WTC11 (cell line): ENCODE measurements at regions not wholly inside any gene's neighbourhood (a gene's known extent, or its start where the extent isn't known, plus 50 kb on each side); places are given as distances from the start of the nearest gene placed in this dataset.

Experiments
- ATAC-seq: fragments of 200-7000 bp; cut with Tn5 transposase; 2 replicates; pipeline ENCODE4 v1.10.0; 2021; ENCODE audit warnings: mild to moderate bottlenecking, moderate library complexity
- CTCF ChIA-PET: fragments of 300-600 bp; sonication (Branson Sonifier 250); formaldehyde crosslinking; loops from one replicate; lab custom pipeline; 2021; ENCODE audit warnings: antibody characterized with exemption; lab: Charles Lee
- POLR2A ChIA-PET: fragments of 350-600 bp; sonication (Branson Sonifier 250); formaldehyde crosslinking; loops from one replicate; lab custom pipeline; 2021; ENCODE audit warnings: antibody characterized with exemption; lab: Charles Lee
- DNase-seq: peaks from one replicate; pipeline ENCODE4 v3.0.0; 2021; ENCODE audit warnings: low spot score
- H3K27ac Mint-ChIP-seq: 2 replicates; pipeline ENCODE4 v1.8.0; 2021; ENCODE audit warnings: mixed read lengths
- H3K27me3 Mint-ChIP-seq: 2 replicates; pipeline ENCODE4 v1.8.0; 2021; ENCODE audit warnings: low read depth, mild to moderate bottlenecking, moderate library complexity, mixed read lengths
- H3K36me3 Mint-ChIP-seq: 2 replicates; pipeline ENCODE4 v1.8.0; 2021; ENCODE audit warnings: mixed read lengths
- H3K4me1 Mint-ChIP-seq: 2 replicates; pipeline ENCODE4 v1.8.0; 2022; ENCODE audit warnings: mixed read lengths
- H3K4me3 Mint-ChIP-seq: 2 replicates; pipeline ENCODE4 v1.8.0; 2021; ENCODE audit warnings: mild to moderate bottlenecking, moderate library complexity, mixed read lengths
- H3K9me3 Mint-ChIP-seq: 2 replicates; pipeline ENCODE4 v1.8.0; 2021; ENCODE audit warnings: mixed read lengths
- AR ChIP-seq: fragments of 250-450 bp; sonication (Bioruptor Pico); IDR thresholded peaks from 2 replicates; pipeline ENCODE4 v1.9.0; 2021; ENCODE audit warnings: mild to moderate bottlenecking
- ATF1 ChIP-seq: sonication (generic); formaldehyde crosslinking; IDR thresholded peaks from 2 replicates; pipeline ENCODE4 v1.8.1; 2023; ENCODE audit warnings: mild to moderate bottlenecking, moderate library complexity, missing genetic modification reagents
- E2F4 ChIP-seq: sonication (generic); formaldehyde crosslinking; IDR thresholded peaks from 2 replicates; pipeline ENCODE4 v1.8.1; 2022; ENCODE audit warnings: low read depth, mild to moderate bottlenecking, moderate library complexity, missing genetic modification reagents, borderline replicate concordance
- FOXJ3 ChIP-seq: sonication (generic); formaldehyde crosslinking; IDR thresholded peaks from 2 replicates; pipeline ENCODE4 v1.9.0; 2021; ENCODE audit warnings: missing genetic modification reagents, mild to moderate bottlenecking, borderline replicate concordance
- FOXP1 ChIP-seq: sonication (generic); formaldehyde crosslinking; IDR thresholded peaks from 2 replicates; pipeline ENCODE4 v1.8.0; 2022; ENCODE audit warnings: missing genetic modification reagents, mild to moderate bottlenecking, moderate library complexity, borderline replicate concordance
- HMGA2 ChIP-seq: fragments of 250-450 bp; sonication (Bioruptor Pico); IDR thresholded peaks from 2 replicates; pipeline ENCODE4 v1.4.0; 2021; ENCODE audit warnings: mild to moderate bottlenecking, moderate library complexity
- HMGXB4 ChIP-seq: sonication (generic); formaldehyde crosslinking; IDR thresholded peaks from 2 replicates; pipeline ENCODE4 v1.8.1; 2023; ENCODE audit warnings: mild to moderate bottlenecking, moderate library complexity, missing genetic modification reagents
- JUN ChIP-seq: sonication (generic); formaldehyde crosslinking; IDR thresholded peaks from 2 replicates; pipeline ENCODE4 v1.8.0; 2023; ENCODE audit warnings: mild to moderate bottlenecking, missing genetic modification reagents
- MLX ChIP-seq: sonication (generic); formaldehyde crosslinking; IDR thresholded peaks from 2 replicates; pipeline ENCODE4 v1.8.1; 2023; ENCODE audit warnings: mild to moderate bottlenecking, missing genetic modification reagents, moderate library complexity
- MYBL2 ChIP-seq: sonication (generic); formaldehyde crosslinking; IDR thresholded peaks from 2 replicates; pipeline ENCODE4 v1.8.1; 2023; ENCODE audit warnings: mild to moderate bottlenecking, moderate library complexity, missing genetic modification reagents
- PRRX2 ChIP-seq: fragments of 250-450 bp; sonication (Bioruptor Pico); IDR thresholded peaks from 2 replicates; pipeline ENCODE4 v1.8.0; 2021; ENCODE audit warnings: mild to moderate bottlenecking
- ZMAT4 ChIP-seq: fragments of 250-450 bp; sonication (Bioruptor Pico); IDR thresholded peaks from 2 replicates; pipeline ENCODE4 v1.9.0; 2021; ENCODE audit warnings: mild to moderate bottlenecking
- ZNF423 ChIP-seq: fragments of 250-450 bp; sonication (Bioruptor Pico); IDR thresholded peaks from 2 replicates; pipeline ENCODE4 v2.1.2; 2022; ENCODE audit warnings: mild to moderate bottlenecking, moderate library complexity
- TF ChIP-seq, protein P1 (sequence below): fragments of 200-600 bp; IDR thresholded peaks from 2 replicates; pipeline ENCODE4 v1.8.0; 2022; ENCODE audit warnings: antibody characterized with exemption
- TF ChIP-seq, protein P2 (sequence below): fragments of 250-450 bp; sonication (Bioruptor Pico); IDR thresholded peaks from 2 replicates; pipeline ENCODE4 v1.9.0; 2021; ENCODE audit warnings: moderate library complexity, mild to moderate bottlenecking, inconsistent platforms, borderline replicate concordance
- TF ChIP-seq, protein P3 (sequence below): sonication (generic); formaldehyde crosslinking; IDR thresholded peaks from 2 replicates; pipeline ENCODE4 v1.8.0; 2022; ENCODE audit warnings: missing genetic modification reagents
- TF ChIP-seq, protein P4 (sequence below): sonication (generic); formaldehyde crosslinking; IDR thresholded peaks from 2 replicates; pipeline ENCODE4 v1.8.1; 2022; ENCODE audit warnings: mild to moderate bottlenecking, missing genetic modification reagents, moderate library complexity, borderline replicate concordance

- TF ChIP-seq HMGXB4 (no peak), ZNF423 (CRISPR knock-in tag) (no peak)
- TF ChIP-seq, protein P1, sequence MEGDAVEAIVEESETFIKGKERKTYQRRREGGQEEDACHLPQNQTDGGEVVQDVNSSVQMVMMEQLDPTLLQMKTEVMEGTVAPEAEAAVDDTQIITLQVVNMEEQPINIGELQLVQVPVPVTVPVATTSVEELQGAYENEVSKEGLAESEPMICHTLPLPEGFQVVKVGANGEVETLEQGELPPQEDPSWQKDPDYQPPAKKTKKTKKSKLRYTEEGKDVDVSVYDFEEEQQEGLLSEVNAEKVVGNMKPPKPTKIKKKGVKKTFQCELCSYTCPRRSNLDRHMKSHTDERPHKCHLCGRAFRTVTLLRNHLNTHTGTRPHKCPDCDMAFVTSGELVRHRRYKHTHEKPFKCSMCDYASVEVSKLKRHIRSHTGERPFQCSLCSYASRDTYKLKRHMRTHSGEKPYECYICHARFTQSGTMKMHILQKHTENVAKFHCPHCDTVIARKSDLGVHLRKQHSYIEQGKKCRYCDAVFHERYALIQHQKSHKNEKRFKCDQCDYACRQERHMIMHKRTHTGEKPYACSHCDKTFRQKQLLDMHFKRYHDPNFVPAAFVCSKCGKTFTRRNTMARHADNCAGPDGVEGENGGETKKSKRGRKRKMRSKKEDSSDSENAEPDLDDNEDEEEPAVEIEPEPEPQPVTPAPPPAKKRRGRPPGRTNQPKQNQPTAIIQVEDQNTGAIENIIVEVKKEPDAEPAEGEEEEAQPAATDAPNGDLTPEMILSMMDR = no peak
- TF ChIP-seq, protein P2, sequence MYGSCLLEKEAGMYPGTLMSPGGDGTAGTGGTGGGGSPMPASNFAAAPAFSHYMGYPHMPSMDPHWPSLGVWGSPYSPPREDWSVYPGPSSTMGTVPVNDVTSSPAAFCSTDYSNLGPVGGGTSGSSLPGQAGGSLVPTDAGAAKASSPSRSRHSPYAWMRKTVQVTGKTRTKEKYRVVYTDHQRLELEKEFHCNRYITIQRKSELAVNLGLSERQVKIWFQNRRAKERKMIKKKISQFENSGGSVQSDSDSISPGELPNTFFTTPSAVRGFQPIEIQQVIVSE (CRISPR knock-in tag) = no peak
These were observed 214.9 kb upstream of the ITGA4 start (continued) for GRCh38 chr2:181242262-181242661.

GRCh38 chr2:181243319-181243718 lies 213.9 kb upstream of the ITGA4 start:
- CTCF ChIA-PET = no interaction called here

DNA sequence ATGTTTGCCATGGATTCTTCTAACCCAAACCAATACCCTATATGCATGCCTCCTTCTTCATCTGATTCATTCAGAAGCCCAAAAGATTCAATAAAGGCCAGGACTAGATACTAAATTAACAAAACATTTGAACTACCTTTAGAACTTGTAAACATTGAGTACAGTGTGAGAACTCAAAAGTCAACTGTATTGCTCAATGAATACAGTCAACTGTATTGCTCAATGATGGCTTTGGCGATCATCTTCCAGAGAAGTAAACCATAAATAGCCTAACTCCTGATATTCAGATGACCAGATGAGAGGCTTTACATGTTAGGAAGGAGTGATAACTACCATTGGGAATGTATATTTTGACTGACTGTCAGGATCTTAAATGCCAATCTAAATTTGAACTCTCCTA lies 206.5 kb upstream of the ITGA4 start:
- H3K4me1 Mint-ChIP-seq = no peaks in the 10 kb centered on the region
- TF ChIP-seq HMGXB4 (no peak), MLX (CRISPR knock-in tag) (no peak), FOXP1 (CRISPR knock-in tag) (no peak), E2F4 (no peak), ZMAT4 (CRISPR knock-in tag) (no peak), MYBL2 (no peak), AR (CRISPR knock-in tag) (no peak)
- TF ChIP-seq, protein P3, sequence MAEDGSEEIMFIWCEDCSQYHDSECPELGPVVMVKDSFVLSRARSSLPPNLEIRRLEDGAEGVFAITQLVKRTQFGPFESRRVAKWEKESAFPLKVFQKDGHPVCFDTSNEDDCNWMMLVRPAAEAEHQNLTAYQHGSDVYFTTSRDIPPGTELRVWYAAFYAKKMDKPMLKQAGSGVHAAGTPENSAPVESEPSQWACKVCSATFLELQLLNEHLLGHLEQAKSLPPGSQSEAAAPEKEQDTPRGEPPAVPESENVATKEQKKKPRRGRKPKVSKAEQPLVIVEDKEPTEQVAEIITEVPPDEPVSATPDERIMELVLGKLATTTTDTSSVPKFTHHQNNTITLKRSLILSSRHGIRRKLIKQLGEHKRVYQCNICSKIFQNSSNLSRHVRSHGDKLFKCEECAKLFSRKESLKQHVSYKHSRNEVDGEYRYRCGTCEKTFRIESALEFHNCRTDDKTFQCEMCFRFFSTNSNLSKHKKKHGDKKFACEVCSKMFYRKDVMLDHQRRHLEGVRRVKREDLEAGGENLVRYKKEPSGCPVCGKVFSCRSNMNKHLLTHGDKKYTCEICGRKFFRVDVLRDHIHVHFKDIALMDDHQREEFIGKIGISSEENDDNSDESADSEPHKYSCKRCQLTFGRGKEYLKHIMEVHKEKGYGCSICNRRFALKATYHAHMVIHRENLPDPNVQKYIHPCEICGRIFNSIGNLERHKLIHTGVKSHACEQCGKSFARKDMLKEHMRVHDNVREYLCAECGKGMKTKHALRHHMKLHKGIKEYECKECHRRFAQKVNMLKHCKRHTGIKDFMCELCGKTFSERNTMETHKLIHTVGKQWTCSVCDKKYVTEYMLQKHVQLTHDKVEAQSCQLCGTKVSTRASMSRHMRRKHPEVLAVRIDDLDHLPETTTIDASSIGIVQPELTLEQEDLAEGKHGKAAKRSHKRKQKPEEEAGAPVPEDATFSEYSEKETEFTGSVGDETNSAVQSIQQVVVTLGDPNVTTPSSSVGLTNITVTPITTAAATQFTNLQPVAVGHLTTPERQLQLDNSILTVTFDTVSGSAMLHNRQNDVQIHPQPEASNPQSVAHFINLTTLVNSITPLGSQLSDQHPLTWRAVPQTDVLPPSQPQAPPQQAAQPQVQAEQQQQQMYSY = no peak
- TF ChIP-seq, protein P4, sequence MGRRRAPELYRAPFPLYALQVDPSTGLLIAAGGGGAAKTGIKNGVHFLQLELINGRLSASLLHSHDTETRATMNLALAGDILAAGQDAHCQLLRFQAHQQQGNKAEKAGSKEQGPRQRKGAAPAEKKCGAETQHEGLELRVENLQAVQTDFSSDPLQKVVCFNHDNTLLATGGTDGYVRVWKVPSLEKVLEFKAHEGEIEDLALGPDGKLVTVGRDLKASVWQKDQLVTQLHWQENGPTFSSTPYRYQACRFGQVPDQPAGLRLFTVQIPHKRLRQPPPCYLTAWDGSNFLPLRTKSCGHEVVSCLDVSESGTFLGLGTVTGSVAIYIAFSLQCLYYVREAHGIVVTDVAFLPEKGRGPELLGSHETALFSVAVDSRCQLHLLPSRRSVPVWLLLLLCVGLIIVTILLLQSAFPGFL (CRISPR knock-in tag) = no peak

More at GRCh38 chr2:181243319-181243718, 213.9 kb upstream of the ITGA4 start:
- H3K4me3 Mint-ChIP-seq = no peak overlapping the region
- H3K4me1 Mint-ChIP-seq = no peaks in the 10 kb centered on the region
- no peak overlapping the region for H3K27ac Mint-ChIP-seq
- DNase-seq = no peak
- no peaks in the 10 kb centered on the region for H3K36me3 Mint-ChIP-seq
- TF ChIP-seq HMGA2 (CRISPR knock-in tag) = no peak
- no peak for TF ChIP-seq PRRX2 (CRISPR knock-in tag)
- no peak for TF ChIP-seq JUN
- TF ChIP-seq ATF1 = no peak
- no peak for TF ChIP-seq FOXJ3
- H3K9me3 Mint-ChIP-seq = no peaks in the 10 kb centered on the region
- POLR2A ChIA-PET = no interaction called here
- H3K27me3 Mint-ChIP-seq = no peaks in the 10 kb centered on the region
- no peak for ATAC-seq

More for the DNA sequence above, 206.5 kb upstream of the ITGA4 start:
- no peaks in the 10 kb centered on the region for H3K9me3 Mint-ChIP-seq
- no peaks in the 10 kb centered on the region for H3K27me3 Mint-ChIP-seq
- no peak overlapping the region for H3K4me3 Mint-ChIP-seq
- H3K27ac Mint-ChIP-seq = no peak overlapping the region
- no peaks in the 10 kb centered on the region for H3K36me3 Mint-ChIP-seq
- DNase-seq (no peak), ATAC-seq (no peak)
- CTCF ChIA-PET = no interaction called here
- POLR2A ChIA-PET = no interaction called here
